A673 (cell line): ENCODE measurements at regions not wholly inside any gene's neighbourhood (a gene's known extent, or its start where the extent isn't known, plus 50 kb on each side); places are given as distances from the start of the nearest gene placed in this dataset.

Experiments
- BruUV-seq: library from RNA; stranded (reverse); fragments of 400-500 nt; replicated peaks from 2 replicates; lab custom pipeline; 2021; lab: Mats Ljungman, UMichigan
- CTCF ChIA-PET: fragments of 300-600 bp; sonication (Branson Sonifier 250); formaldehyde crosslinking; loops from one replicate; lab custom pipeline; 2022; ENCODE audit warnings: antibody characterized with exemption; lab: Charles Lee
- POLR2A ChIA-PET: fragments of 300-600 bp; sonication (Branson Sonifier 250); formaldehyde crosslinking; loops from one replicate; lab custom pipeline; 2022; ENCODE audit warnings: antibody characterized with exemption; ENCODE audit not compliant: low non-redundant PET; lab: Charles Lee
- DNase-seq: peaks from one replicate; pipeline ENCODE4 v3.0.0-alpha.2; 2015; ENCODE audit warnings: low spot score
- H3K27ac ChIP-seq: fragments of 200-600 bp; sonication (generic); 2 replicates; pipeline ENCODE4 v1.5.1; 2016; ENCODE audit warnings: mixed run types, low read depth, mild to moderate bottlenecking, mixed read lengths, antibody characterized with exemption, low read length; ENCODE audit not compliant: poor library complexity, severe bottlenecking
- H3K27me3 ChIP-seq: fragments of 200-600 bp; sonication (generic); replicated peaks from 2 replicates; pipeline ENCODE4 v1.6.1; 2017; ENCODE audit warnings: mixed run types, low read depth, mild to moderate bottlenecking, mixed read lengths, antibody characterized with exemption, low read length; ENCODE audit not compliant: insufficient read depth, poor library complexity
- H3K36me3 ChIP-seq: fragments of 200-600 bp; sonication (generic); 2 replicates; pipeline ENCODE4 v1.6.1; 2016; ENCODE audit warnings: mixed run types, mild to moderate bottlenecking, mixed read lengths, antibody characterized with exemption, low read length; ENCODE audit not compliant: insufficient read depth, poor library complexity, severe bottlenecking
- H3K4me1 ChIP-seq: fragments of 200-600 bp; sonication (generic); 2 replicates; pipeline ENCODE4 v1.6.1; 2017; ENCODE audit warnings: mixed run types, mild to moderate bottlenecking, mixed read lengths, antibody characterized with exemption, low read length; ENCODE audit not compliant: insufficient read depth, poor library complexity, severe bottlenecking
- H3K4me3 ChIP-seq: fragments of 200-600 bp; sonication (generic); 2 replicates; pipeline ENCODE4 v1.5.1; 2016; ENCODE audit warnings: low read depth, mixed run types, mild to moderate bottlenecking, mixed read lengths, low read length; ENCODE audit not compliant: poor library complexity, severe bottlenecking
- H3K9me3 ChIP-seq: fragments of 200-600 bp; sonication (generic); 2 replicates; pipeline ENCODE4 v1.6.1; 2016; ENCODE audit warnings: mixed run types, low read depth, mild to moderate bottlenecking, mixed read lengths, antibody characterized with exemption, low read length; ENCODE audit not compliant: poor library complexity, severe bottlenecking
- CTCF ChIP-seq: fragments of 300-800, 200-600 bp; sonication (generic); conservative IDR thresholded peaks from 2 replicates; pipeline ENCODE4 v1.5.1; 2017; ENCODE audit warnings: low read depth, mild to moderate bottlenecking, antibody characterized with exemption, low read length, moderate library complexity, mixed read lengths
- EZH2 ChIP-seq: fragments of 200-600 bp; sonication (generic); IDR thresholded peaks from 2 replicates; pipeline ENCODE4 v1.6.1; 2017; ENCODE audit warnings: borderline replicate concordance, low read depth, mild to moderate bottlenecking, mixed read lengths, antibody characterized with exemption, low read length; ENCODE audit not compliant: poor library complexity, severe bottlenecking
- intact Hi-C: fragments of 100-400 bp; cut with micrococcal nuclease; formaldehyde crosslinking; loops from one replicate; pipeline ENCODE4 v1.10.0; 2022; ENCODE audit not compliant: unreplicated experiment

GRCh38 chr3:45337839-45338470 lies 50.4 kb upstream of the LARS2 start:
- ChIA-PET CTCF (no interaction called here), POLR2A (no interaction called here)
- no peak overlapping the region for H3K4me3 ChIP-seq
- no peak overlapping the region for H3K27ac ChIP-seq
- DNase-seq: no peak
- TF ChIP-seq CTCF: no peak
- no peak for TF ChIP-seq EZH2
- no peaks in the 10 kb centered on the region for H3K36me3 ChIP-seq
- H3K9me3 ChIP-seq: no peaks in the 10 kb centered on the region
- no peaks in the 10 kb centered on the region for H3K4me1 ChIP-seq
- BruUV-seq: no TSS peak
- H3K27me3 ChIP-seq: no peaks in the 10 kb centered on the region
- intact Hi-C loops: no loop called here
